ENCODE measurements at regions not wholly inside any gene's neighbourhood (a gene's known extent, or its start where the extent isn't known, plus 50 kb on each side); places are given as distances from the start of the nearest gene placed in this dataset.

- TF ChIP-seq CTCF (IDR thresholded peaks at IDR 0.05) (no peak), POLR2AphosphoS5 (IDR thresholded peaks at IDR 0.05) (no peak)
Observed at GRCh38 chr11:131136486-131136885, 220.2 kb upstream of the SNX19 start.
